Spleen (tissue), 11 donors: ENCODE measurements at regions not wholly inside any gene's neighbourhood (a gene's known extent, or its start where the extent isn't known, plus 50 kb on each side); places are given as distances from the start of the nearest gene placed in this dataset.

Experiments
- DNase-seq: peaks from one replicate; pipeline ENCODE4 v3.0.0-alpha.2; 2020
- H3K27ac ChIP-seq, 8 donors: fragments of 200-600 bp; sonication (generic) in 7 of 8; 1 replicate in 4 of 8; 2 replicates in 4 of 8; pipeline versions ENCODE4 v1.5.0 to v1.8.0; 2016 to 2021; ENCODE audit warnings: inconsistent platforms in 4 of 8, mild to moderate bottlenecking in 4 of 8, moderate library complexity in 1 of 8
- H3K27me3 ChIP-seq, 7 donors: fragments of 200-600 bp; sonication (generic) in 6 of 7; replicated peaks in 1 of 7; 1 replicate in 4 of 7; 2 replicates in 3 of 7; pipeline versions ENCODE4 v1.5.0 to v1.8.0; 2016 to 2021; ENCODE audit warnings: inconsistent platforms in 3 of 7, mild to moderate bottlenecking in 1 of 7
- H3K36me3 ChIP-seq, 6 donors: fragments of 200-600 bp; sonication (generic) in 5 of 6; 1 replicate in 4 of 6; 2 replicates in 2 of 6; pipeline versions ENCODE4 v1.5.0 to v1.8.0; 2016 to 2021; ENCODE audit warnings: inconsistent platforms in 2 of 6
- H3K4me1 ChIP-seq, 6 donors: fragments of 200-600 bp; sonication (generic) in 5 of 6; 1 replicate in 3 of 6; 2 replicates in 3 of 6; pipeline versions ENCODE4 v1.5.0 to v1.8.0; 2016 to 2021; ENCODE audit warnings: inconsistent platforms in 3 of 6
- H3K4me3 ChIP-seq, 8 donors: fragments of 200-600 bp; sonication (generic) in 7 of 8; 1 replicate in 4 of 8; 2 replicates in 4 of 8; pipeline versions ENCODE4 v1.5.0 to v1.8.0; 2016 to 2021; ENCODE audit warnings: inconsistent platforms in 4 of 8, mild to moderate bottlenecking in 4 of 8, moderate library complexity in 2 of 8
- H3K9me3 ChIP-seq, 8 donors: fragments of 200-600 bp; sonication (generic) in 7 of 8; 1 replicate in 4 of 8; 2 replicates in 4 of 8; pipeline versions ENCODE4 v1.5.0 to v1.8.0; 2016 to 2021; ENCODE audit warnings: inconsistent platforms in 4 of 8
- CTCF ChIP-seq, 11 experiments: fragments of 200-600 bp in 7 of 11; fragments of 450-650 bp in 4 of 11; sonication (generic) in 4 of 11; IDR thresholded peaks in 8 of 11; conservative IDR thresholded peaks in 3 of 11; 1 replicate in 7 of 11; 2 replicates in 4 of 11; pipeline versions ENCODE4 v1.4.0 to v1.8.0; 2016 to 2021; ENCODE audit warnings: antibody characterized with exemption in 11 of 11, inconsistent platforms in 4 of 11, mild to moderate bottlenecking in 1 of 11
- POLR2A ChIP-seq, 3 donors: fragments of 450-650 bp; IDR thresholded peaks; one replicate each; pipeline ENCODE4 v1.5.1; 2017; ENCODE audit warnings: antibody characterized with exemption in 3 of 3, mild to moderate bottlenecking in 1 of 3
- POLR2AphosphoS5 ChIP-seq, 3 donors: sonication (generic); formaldehyde crosslinking; IDR thresholded peaks; one replicate each; pipeline ENCODE4 v1.5.1; 2017; ENCODE audit warnings: antibody characterized with exemption in 3 of 3
- WGBS, 5 donors: extraction: QIAGEN DNeasy Blood & Tissue Kit in 3 of 5; methylation state at CpG; one replicate each; pipeline versions ENCODE4 v1.1.5 to v1.1.7; 2013 to 2018; 5-methylcytosine and 5-hydroxymethylcytosine counted together
- intact Hi-C: fragments of 100-400 bp; cut with DNase I; formaldehyde crosslinking; loops from one replicate; pipeline ENCODE4 v1.15.0; 2023; ENCODE audit warnings: low total_unique reads
- donor health status: healthy with polysubstance abuse.
- donor health status: DM: no; HTN: no; CAD: no; lungs with moderate emphysema.
- donor health status: DM: no; HTN: no; CAD: no.
- donor health status: Bipolar disorder and iron deficiency.
- donor health status: healthy.
- donor health status: DM: no; HTN: no; CAD: no.
- donor health status: DM: yes; HTN: yes; CAD: no.

GRCh38 chr2:47657886-47658489 lies 87.2 kb upstream of the KCNK12 start:
- intact Hi-C loops: no loop called here
- no peaks in the 10 kb centered on the region for H3K36me3 ChIP-seq
- no peak for DNase-seq

GRCh38 chr2:47656715-47657600 lies 86.2 kb upstream of the KCNK12 start:
- no peaks in the 10 kb centered on the region for H3K27me3 ChIP-seq
- H3K4me3 ChIP-seq: no peak overlapping the region
- peaks cover 0 to 23% (median 11%) of the 10 kb centered on the region in 6 donors for H3K4me1 ChIP-seq
- no peak overlapping the region for H3K27ac ChIP-seq
- H3K9me3 ChIP-seq: no peaks in the 10 kb centered on the region
- no peak for DNase-seq
- no peaks in the 10 kb centered on the region for H3K36me3 ChIP-seq
- intact Hi-C loops: no loop called here
- TF ChIP-seq POLR2A (IDR thresholded peaks at IDR 0.05) (no peak), POLR2AphosphoS5 (IDR thresholded peaks at IDR 0.05) (no peak), CTCF (IDR thresholded peaks at IDR 0.05 in 8 of 11, conservative IDR thresholded peaks at IDR 0.05 in 3 of 11) (no peak)
- WGBS, 5 donors: 87 to 92% (median 89%) methylated on average over 8 of the region's 8 CpGs

More at GRCh38 chr2:47657886-47658489, 87.2 kb upstream of the KCNK12 start:
- TF ChIP-seq POLR2AphosphoS5 (IDR thresholded peaks at IDR 0.05) (no peak), CTCF (IDR thresholded peaks at IDR 0.05 in 8 of 11, conservative IDR thresholded peaks at IDR 0.05 in 3 of 11) (no peak), POLR2A (IDR thresholded peaks at IDR 0.05) (no peak)
- WGBS, 5 donors: 67 to 93% (median 81%) methylated on average over 3 to 7 of the region's 7 CpGs
- H3K27ac ChIP-seq: no peak overlapping the region
- H3K4me3 ChIP-seq: no peak overlapping the region
- peaks cover 0 to 23% (median 11%) of the 10 kb centered on the region in 6 donors for H3K4me1 ChIP-seq
- no peaks in the 10 kb centered on the region for H3K9me3 ChIP-seq
- H3K27me3 ChIP-seq: no peaks in the 10 kb centered on the region

DNA sequence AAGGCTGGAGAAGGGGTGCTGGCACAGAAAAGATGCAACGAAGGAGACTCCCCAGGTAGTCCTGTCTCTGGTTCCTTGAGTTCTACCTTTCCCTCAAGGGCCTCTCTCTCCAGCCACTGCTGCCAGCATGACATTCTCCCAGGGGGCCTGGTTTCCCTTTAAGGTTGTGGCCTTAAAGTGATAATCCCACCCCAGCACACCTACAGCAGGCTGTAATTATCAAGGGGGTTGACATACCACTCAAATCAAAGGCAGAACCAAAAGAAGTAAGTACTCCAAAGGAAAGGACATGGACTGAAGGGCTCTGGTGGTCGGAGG lies 84.7 kb upstream of the KCNK12 start:
- no peak overlapping the region for H3K4me3 ChIP-seq
- DNase-seq: no peak
- TF ChIP-seq CTCF (IDR thresholded peaks at IDR 0.05 in 8 of 11, conservative IDR thresholded peaks at IDR 0.05 in 3 of 11) (no peak), POLR2A (IDR thresholded peaks at IDR 0.05) (no peak), POLR2AphosphoS5 (IDR thresholded peaks at IDR 0.05) (no peak)
- peak overlapping the region in 2 of 8 donors; percentile 48 to 53 for H3K27ac ChIP-seq
- H3K27me3 ChIP-seq: no peaks in the 10 kb centered on the region
- intact Hi-C loops: no loop called here
- H3K9me3 ChIP-seq: no peaks in the 10 kb centered on the region
- WGBS, 5 donors: 68 to 79% (median 72%) methylated on average over 2 of the region's 2 CpGs
- H3K4me1 ChIP-seq: peaks cover 0 to 23% (median 11%) of the 10 kb centered on the region in 6 donors
- no peaks in the 10 kb centered on the region for H3K36me3 ChIP-seq
